Immature natural killer cell (primary cell): ENCODE measurements at regions not wholly inside any gene's neighbourhood (a gene's known extent, or its start where the extent isn't known, plus 50 kb on each side); places are given as distances from the start of the nearest gene placed in this dataset.
"Not testable (repeated sequence)": the region's sequence is repeated elsewhere in the genome, so short reads cannot be mapped to it uniquely, and the experiment has no call there.

ENCODE experiments used
- DNase-seq, 3 donors: peaks; one replicate each; pipeline ENCODE4 v3.0.0; 2022; ENCODE audit warnings: mixed read lengths in 1 of 3
- H3K27ac Mint-ChIP-seq, 6 donors: one replicate each; pipeline ENCODE4 v1.8.0; 2020; ENCODE audit warnings: mixed read lengths in 6 of 6, mild to moderate bottlenecking in 5 of 6, inconsistent platforms in 4 of 6, moderate library complexity in 3 of 6
- H3K27me3 Mint-ChIP-seq, 3 donors: one replicate each; pipeline ENCODE4 v1.8.0; 2020 to 2021; ENCODE audit warnings: low read depth in 3 of 3, mild to moderate bottlenecking in 3 of 3, mixed read lengths in 3 of 3, moderate library complexity in 3 of 3, inconsistent platforms in 1 of 3
- H3K36me3 Mint-ChIP-seq, 3 donors: one replicate each; pipeline ENCODE4 v1.8.0; 2020; ENCODE audit warnings: mixed read lengths in 3 of 3, inconsistent platforms in 2 of 3, mild to moderate bottlenecking in 2 of 3
- H3K4me1 Mint-ChIP-seq, 2 donors: one replicate each; pipeline ENCODE4 v1.8.0; 2020; ENCODE audit warnings: inconsistent platforms in 2 of 2, mild to moderate bottlenecking in 2 of 2, mixed read lengths in 2 of 2, moderate library complexity in 1 of 2
- H3K4me3 Mint-ChIP-seq, 5 donors: one replicate each; pipeline ENCODE4 v1.8.0; 2020; ENCODE audit warnings: mild to moderate bottlenecking in 5 of 5, mixed read lengths in 5 of 5, inconsistent platforms in 3 of 5, moderate library complexity in 3 of 5
- H3K9me3 Mint-ChIP-seq, 6 donors: one replicate each; pipeline ENCODE4 v1.8.0; 2020; ENCODE audit warnings: mild to moderate bottlenecking in 6 of 6, mixed read lengths in 6 of 6, inconsistent platforms in 4 of 6, moderate library complexity in 3 of 6

DNA sequence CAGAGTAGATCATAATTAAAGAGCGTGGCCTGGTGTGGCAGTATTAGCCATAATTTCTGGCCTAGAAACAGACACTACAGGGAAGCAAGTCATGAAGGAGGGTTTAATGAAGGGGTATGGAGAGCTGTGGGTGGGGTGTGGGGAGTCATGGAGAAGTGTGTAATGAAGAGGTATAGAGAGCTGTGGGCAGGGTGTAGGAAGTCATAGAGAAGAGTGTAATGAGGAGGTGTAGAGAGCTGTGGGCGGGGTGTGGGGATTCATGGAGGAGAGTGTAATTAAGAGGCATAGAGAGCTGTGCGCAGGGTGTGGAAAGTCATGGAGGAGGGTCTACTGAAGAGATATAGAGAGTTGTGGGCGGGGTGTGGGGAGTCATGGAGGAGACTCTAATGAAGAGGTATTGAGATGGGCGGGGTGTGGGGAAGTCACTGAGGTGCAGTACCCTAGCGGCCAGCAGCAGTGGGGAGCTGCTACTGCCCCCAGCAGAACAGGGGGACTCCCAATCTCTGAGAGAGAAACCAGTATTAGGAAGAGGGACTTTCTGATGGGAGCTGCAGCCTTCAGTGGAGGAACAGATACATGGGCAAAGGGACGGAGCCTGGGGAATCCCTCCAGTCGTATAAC lies 145.4 kb upstream of the FOXA2 start:
- Mint-ChIP-seq H3K27me3 (peaks cover 0 to 4% (median 0%) of the 10 kb centered on the region in 3 donors), H3K27ac (no peak overlapping the region), H3K4me1 (no peaks in the 10 kb centered on the region), H3K9me3 (peaks cover 0 to 6% (median 0%) of the 10 kb centered on the region in 6 donors), H3K36me3 (no peaks in the 10 kb centered on the region), H3K4me3 (no peak overlapping the region)
- no peak for DNase-seq

GRCh38 chr20:22732751-22733150 lies 148.4 kb upstream of the FOXA2 start:
- Mint-ChIP-seq H3K27me3 (peaks cover 0 to 4% (median 0%) of the 10 kb centered on the region in 3 donors), H3K4me3 (no peak overlapping the region), H3K4me1 (no peaks in the 10 kb centered on the region), H3K27ac (no peak overlapping the region), H3K9me3 (peaks cover 0 to 7% (median 0%) of the 10 kb centered on the region in 6 donors), H3K36me3 (no peaks in the 10 kb centered on the region)
- DNase-seq: no peak

GRCh38 chr20:22734946-22735647 lies 150.7 kb upstream of the FOXA2 start:
- not testable (repeated sequence) for DNase-seq, H3K4me3 Mint-ChIP-seq, H3K36me3 Mint-ChIP-seq, H3K9me3 Mint-ChIP-seq, H3K27me3 Mint-ChIP-seq, H3K27ac Mint-ChIP-seq, H3K4me1 Mint-ChIP-seq

DNA sequence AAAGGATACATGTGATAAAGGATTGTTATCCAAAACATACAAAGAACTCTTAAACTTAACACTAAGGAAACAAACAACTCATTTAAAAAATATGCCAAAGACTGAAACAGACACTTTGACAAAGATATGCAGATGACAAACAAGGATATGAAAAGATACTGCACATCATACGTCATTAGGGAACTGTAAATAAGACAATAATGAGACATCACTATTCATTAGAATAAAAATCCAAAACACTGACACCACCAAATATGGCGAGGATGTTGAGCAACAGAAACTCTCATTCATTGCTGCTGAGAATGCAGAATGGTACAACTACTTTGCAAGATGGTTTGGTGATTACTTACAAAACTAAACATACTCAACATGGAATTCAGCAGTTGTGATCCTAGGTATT lies 156.5 kb upstream of the FOXA2 start:
- Mint-ChIP-seq H3K4me1 (no peaks in the 10 kb centered on the region), H3K27me3 (peaks cover 0 to 2% (median 0%) of the 10 kb centered on the region in 3 donors), H3K9me3 (peaks cover 0 to 7% (median 0%) of the 10 kb centered on the region in 6 donors), H3K36me3 (no peaks in the 10 kb centered on the region), H3K27ac (no peak overlapping the region), H3K4me3 (no peak overlapping the region)
- DNase-seq: no peak

DNA sequence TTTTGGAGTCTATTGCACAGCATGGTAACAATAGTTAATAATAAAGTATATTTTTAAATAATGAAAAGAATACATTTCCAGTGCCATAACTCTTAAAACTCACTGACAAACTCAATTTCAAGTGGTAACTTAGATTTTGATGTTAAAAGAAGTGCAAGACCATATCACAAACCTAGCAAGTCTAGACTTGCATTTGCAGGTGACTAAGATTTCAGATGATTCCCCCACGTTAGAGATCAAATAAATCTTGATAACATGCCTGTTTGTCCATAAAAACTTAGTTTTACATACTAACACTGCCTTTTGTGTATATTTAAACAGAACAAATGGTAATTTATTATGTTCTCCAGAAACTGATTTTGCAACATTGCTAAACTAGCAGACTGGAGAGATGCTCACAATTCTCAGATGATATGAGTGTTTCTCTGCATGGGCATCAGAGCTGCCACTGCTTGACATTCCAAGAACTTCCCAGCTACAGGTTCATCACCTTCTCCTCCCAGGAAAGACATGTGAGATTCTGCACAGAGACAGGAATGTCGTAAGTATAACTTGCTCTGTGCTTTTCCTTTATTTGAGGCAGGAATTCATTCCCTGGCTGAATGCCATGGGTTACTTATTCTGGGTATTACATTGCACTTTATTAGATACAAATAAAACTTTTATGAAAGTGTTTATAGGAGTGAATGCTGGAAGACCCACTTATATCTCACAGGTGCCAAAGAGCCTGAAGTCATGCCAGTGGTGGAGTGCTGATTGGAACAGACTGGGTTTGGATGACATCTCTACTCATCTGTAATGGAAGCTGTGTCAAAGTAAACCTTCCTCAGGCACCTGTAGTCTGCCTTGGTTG lies 160.2 kb upstream of the FOXA2 start:
- peaks cover 0 to 3% (median 0%) of the 10 kb centered on the region in 6 donors for H3K9me3 Mint-ChIP-seq
- H3K27ac Mint-ChIP-seq: no peak overlapping the region
- no peaks in the 10 kb centered on the region for H3K36me3 Mint-ChIP-seq
- no peaks in the 10 kb centered on the region for H3K4me1 Mint-ChIP-seq
- no peak for DNase-seq
- H3K4me3 Mint-ChIP-seq: no peak overlapping the region
- H3K27me3 Mint-ChIP-seq: peaks cover 0 to 4% (median 2%) of the 10 kb centered on the region in 3 donors

GRCh38 chr20:22745194-22745500 lies 160.8 kb upstream of the FOXA2 start:
- no peaks in the 10 kb centered on the region for H3K4me1 Mint-ChIP-seq
- H3K4me3 Mint-ChIP-seq: no peak overlapping the region
- no peak overlapping the region for H3K27ac Mint-ChIP-seq
- peaks cover 1 to 4% (median 3%) of the 10 kb centered on the region in 3 donors for H3K27me3 Mint-ChIP-seq
- H3K9me3 Mint-ChIP-seq: peaks cover 0 to 3% (median 0%) of the 10 kb centered on the region in 6 donors
- H3K36me3 Mint-ChIP-seq: no peaks in the 10 kb centered on the region
- DNase-seq: no peak

DNA sequence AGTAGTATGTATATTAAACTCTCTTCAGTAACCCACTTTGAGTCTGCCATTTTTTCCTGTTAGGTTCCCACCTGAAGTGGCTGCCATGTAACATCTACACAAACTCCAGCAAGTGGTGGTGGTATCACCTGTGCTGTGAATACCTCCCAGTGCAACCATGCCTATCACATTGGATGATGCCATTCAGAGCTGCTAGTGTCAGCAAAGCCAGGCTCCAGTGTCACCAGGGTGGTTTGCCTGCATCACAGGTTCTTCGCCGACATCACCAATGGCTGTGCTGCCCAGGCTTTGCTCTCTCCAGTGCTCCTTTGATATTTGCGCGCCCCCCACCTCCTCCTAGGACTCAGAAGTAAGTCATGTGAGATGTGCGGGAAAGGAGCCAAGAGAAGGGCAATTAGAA lies 162.6 kb upstream of the FOXA2 start:
- peaks cover 0 to 5% (median 0%) of the 10 kb centered on the region in 6 donors for H3K9me3 Mint-ChIP-seq
- H3K27ac Mint-ChIP-seq: no peak overlapping the region
- H3K27me3 Mint-ChIP-seq: peaks cover 2 to 9% (median 5%) of the 10 kb centered on the region in 3 donors
- no peak overlapping the region for H3K4me3 Mint-ChIP-seq
- H3K36me3 Mint-ChIP-seq: no peaks in the 10 kb centered on the region
- H3K4me1 Mint-ChIP-seq: no peaks in the 10 kb centered on the region
- DNase-seq: no peak

DNA sequence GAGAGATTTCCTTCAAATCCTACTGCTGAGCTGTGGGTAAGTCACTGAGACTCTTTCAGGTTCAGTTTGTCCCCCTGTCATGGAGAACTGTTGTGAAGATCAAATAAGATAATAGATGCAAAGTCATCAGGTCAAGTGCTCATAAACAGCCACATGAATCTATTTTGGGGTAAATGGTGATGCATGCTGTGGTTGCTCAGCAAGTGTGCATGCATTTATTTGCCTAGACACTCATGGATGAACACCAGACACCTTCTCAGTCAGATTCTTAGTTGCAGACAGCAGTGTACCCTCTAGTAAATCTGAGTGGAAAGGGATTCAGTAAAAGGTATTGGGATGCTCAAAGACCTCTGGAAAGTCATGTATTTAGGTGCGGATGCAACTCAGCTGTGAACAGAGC lies 168.0 kb upstream of the FOXA2 start:
- Mint-ChIP-seq H3K9me3 (peaks cover 0 to 5% (median 0%) of the 10 kb centered on the region in 6 donors), H3K27ac (no peak overlapping the region), H3K4me3 (no peak overlapping the region), H3K4me1 (no peaks in the 10 kb centered on the region), H3K27me3 (peaks cover 2 to 11% (median 5%) of the 10 kb centered on the region in 3 donors), H3K36me3 (no peaks in the 10 kb centered on the region)
- no peak for DNase-seq

DNA sequence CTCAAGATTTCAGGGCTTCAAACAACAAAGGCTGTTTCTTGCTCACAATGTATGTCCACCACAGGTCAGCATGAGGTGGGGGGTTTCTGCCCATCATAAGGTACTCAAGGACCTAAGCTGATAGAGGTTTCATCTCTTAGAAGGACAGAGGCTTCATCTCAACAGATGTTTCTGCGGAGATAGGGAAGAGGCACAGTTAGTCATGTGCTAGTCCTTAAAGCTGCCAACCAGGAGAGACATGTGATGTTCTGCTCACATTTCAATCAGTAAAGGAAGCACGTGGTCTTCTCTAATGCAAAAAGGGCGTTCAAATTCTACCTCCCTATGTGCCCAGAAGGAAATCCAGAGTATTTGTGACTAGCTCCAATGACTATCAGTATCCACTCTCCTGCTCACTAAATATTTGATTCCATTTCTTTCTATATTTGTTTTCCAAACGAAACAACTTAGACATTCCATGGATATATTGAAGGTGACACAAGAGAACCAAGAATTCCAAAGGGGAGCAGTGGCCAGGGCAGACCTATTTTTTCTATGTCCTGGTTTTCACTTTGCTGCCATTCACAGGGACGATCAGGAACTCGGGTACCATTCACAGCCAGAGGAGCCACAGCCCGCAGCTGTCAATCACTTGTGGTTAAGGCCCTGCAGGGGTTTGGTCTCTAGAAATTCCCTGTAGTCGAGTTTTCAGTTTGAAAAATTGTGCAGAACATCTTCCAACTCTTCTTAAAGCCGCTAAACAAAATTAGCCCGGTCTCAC lies 173.2 kb upstream of the FOXA2 start:
- Mint-ChIP-seq H3K4me1 (no peaks in the 10 kb centered on the region), H3K9me3 (peaks cover 0 to 2% (median 0%) of the 10 kb centered on the region in 6 donors), H3K27ac (no peak overlapping the region), H3K36me3 (no peaks in the 10 kb centered on the region), H3K27me3 (peaks cover 0 to 6% (median 2%) of the 10 kb centered on the region in 3 donors), H3K4me3 (no peak overlapping the region)
- no peak for DNase-seq

GRCh38 chr20:22758815-22759214 lies 174.4 kb upstream of the FOXA2 start:
- Mint-ChIP-seq H3K27ac (no peak overlapping the region), H3K4me1 (no peaks in the 10 kb centered on the region), H3K9me3 (peaks cover 0 to 2% (median 0%) of the 10 kb centered on the region in 6 donors), H3K36me3 (no peaks in the 10 kb centered on the region), H3K27me3 (peaks cover 0 to 6% (median 2%) of the 10 kb centered on the region in 3 donors), H3K4me3 (no peak overlapping the region)
- DNase-seq: no peak

- Mint-ChIP-seq H3K9me3 (peaks cover 0 to 2% (median 0%) of the 10 kb centered on the region in 6 donors), H3K36me3 (no peaks in the 10 kb centered on the region), H3K27ac (no peak overlapping the region), H3K4me1 (no peaks in the 10 kb centered on the region), H3K27me3 (peaks cover 2 to 9% (median 2%) of the 10 kb centered on the region in 3 donors), H3K4me3 (no peak overlapping the region)
- no peak for DNase-seq
Observed at GRCh38 chr20:22762576-22763256, 178.3 kb upstream of the FOXA2 start.

DNA sequence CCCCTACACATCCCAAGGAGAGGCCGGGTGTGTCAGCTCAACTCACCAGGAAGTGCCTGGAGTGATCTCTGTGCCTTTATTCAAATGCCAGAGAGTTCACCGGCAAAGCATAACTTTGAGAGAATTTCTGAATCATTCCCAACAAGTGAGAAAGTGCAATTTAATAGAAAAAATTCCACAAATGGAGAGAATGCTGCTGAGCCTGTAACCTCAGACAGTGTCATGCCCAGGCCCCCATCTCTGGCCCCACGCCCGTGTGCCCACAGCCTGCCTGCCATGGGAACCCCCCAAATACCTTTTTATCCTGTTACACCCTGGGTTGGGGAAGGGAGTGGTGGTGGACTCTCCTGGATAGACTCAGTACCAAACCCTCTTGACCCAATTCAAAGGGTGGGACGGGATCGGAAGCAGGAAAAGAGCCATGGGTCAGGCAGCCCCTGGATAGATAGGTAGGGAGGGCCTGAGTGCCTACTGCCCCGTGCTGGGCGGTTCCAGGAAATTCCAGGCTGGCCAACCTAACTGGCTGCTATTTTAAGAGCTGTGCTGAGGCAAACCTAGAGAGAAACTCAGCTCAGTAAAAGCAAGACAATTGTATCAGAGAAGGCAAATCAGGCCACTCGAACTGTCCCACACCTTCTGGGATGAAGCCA lies 179.0 kb upstream of the FOXA2 start:
- Mint-ChIP-seq H3K4me1 (no peaks in the 10 kb centered on the region), H3K36me3 (no peaks in the 10 kb centered on the region), H3K27ac (no peak overlapping the region), H3K27me3 (peaks cover 2 to 9% (median 2%) of the 10 kb centered on the region in 3 donors), H3K9me3 (peaks cover 0 to 2% (median 0%) of the 10 kb centered on the region in 6 donors), H3K4me3 (no peak overlapping the region)
- DNase-seq: no peak
